OCI-M2 (cell line): ENCODE measurements at regions not wholly inside any gene's neighbourhood (a gene's known extent, or its start where the extent isn't known, plus 50 kb on each side); places are given as distances from the start of the nearest gene placed in this dataset.
"Not testable (repeated sequence)": the region's sequence is repeated elsewhere in the genome, so short reads cannot be mapped to it uniquely, and the experiment has no call there.

Experiments used
- DNase-seq: peaks from one replicate; lab custom pipeline; 2025; ENCODE audit not compliant: unreplicated experiment; lab: John Stamatoyannopoulos, UW

DNA sequence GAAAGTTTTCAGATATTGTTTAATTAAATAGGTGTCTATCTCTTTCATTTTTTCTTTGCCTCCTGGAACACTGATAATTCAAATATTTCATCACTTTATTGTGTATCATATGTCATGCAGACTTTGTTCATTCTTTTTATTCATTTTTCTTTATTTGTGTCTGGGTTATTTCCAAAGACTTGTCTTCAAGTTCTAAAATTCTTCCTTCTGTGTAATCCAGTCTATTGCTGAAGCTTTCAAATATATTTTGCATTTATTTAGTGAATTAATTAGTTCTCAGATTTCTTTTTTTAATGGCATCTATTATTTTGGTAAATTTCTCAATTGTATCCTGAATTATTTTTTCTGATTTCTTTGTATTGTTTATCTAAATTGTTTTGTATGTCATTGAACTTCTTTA is 70.1 kb downstream of the ZNF330 start:
- DNase-seq, result no peak

DNA sequence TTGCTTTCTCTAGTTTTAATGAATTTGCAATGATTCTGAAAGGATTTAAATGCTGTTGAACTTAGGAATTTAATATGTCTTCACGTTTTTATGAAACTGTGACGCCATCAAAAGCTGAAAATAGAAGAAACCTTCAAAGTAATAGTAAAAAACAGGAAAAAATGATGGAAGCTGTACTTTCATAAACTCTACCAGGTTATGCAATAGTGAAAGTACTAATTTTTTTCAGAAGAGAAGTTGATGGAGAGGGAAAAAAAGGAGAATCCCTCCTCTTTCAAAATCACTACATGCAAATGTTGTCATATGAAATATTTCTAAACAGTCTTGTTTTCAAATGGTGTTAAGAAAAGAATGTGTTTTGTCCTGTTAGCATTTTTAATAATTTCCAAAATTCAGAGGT is 73.6 kb downstream of the ZNF330 start:
- DNase-seq, result no peak

DNA sequence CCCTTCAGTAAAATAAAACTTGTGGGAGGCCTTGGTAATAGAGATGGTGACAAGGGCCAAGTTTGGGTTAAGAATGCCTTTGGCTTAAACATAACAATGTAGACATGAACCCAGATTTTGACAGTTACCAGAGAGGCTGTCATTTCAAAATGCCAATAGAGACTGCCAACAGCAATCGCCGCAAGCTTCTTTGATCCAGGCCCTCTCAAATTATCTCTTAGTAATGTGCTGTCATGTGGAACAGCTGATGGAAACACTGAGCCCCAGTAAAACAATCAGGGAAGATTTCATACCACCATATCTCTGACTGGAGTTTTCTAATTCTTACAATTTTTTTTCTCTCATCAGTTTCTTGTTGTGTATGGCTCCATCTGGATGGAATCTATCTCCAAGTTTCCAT is 80.5 kb downstream of the ZNF330 start:
- DNase-seq, result no peak

DNA sequence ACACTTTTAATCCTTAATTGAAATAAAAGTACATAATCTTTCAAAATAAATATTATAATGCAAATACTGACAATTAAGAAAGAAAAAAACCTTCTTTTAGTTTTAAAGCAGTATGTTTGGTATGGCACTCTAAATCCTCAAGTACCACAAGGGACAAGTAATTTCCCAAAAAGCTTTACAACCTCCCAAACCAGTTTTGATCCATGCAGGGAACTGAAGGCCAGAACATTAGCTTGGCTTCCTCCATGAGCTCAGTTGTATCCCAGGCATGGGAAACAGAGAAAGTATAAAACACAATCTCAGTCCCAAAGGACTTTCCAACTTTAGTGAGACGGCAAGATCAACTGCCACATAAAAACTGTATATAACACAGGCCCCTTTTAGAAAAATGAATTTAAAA is 82.2 kb downstream of the ZNF330 start:
- DNase-seq, result no peak

DNA sequence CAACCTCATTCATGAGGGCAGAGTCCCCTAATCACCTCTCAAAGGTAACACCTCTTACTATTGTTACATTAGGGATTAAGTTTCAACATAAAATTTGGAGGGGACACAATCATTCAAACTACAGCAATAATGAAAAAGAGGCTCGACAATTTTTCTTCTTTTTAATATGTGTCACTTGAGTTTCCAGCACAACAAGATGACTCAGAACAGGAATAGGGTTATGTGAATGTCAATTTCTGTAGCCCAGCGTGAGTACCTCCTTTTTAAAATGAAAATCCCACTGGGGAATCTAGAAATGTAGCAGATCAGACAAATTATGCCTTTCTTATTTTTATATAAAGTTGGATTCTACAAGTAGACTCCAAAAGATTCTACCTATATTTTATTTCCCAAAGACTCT is 83.7 kb downstream of the ZNF330 start:
- DNase-seq, result no peak

DNA sequence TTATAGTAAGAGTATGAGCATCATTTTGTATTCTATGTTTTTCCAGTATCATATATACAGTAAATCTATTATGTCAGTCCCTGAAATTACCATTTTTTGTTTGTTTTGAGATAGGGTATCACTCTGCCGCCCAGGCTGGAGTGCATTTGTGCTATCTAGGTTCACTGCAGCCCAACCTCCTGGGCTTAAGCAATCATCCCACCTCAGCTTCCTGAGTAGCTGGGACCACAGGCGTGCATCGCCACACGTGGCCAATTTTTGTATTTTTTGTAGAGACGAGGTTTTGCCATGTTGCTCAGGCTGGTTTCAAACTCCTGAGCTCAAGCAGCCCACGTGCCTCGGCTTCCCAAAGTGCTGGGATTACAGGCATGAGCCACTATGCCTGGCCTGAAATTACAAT is 85.6 kb downstream of the ZNF330 start:
- DNase-seq, result no peak

DNA sequence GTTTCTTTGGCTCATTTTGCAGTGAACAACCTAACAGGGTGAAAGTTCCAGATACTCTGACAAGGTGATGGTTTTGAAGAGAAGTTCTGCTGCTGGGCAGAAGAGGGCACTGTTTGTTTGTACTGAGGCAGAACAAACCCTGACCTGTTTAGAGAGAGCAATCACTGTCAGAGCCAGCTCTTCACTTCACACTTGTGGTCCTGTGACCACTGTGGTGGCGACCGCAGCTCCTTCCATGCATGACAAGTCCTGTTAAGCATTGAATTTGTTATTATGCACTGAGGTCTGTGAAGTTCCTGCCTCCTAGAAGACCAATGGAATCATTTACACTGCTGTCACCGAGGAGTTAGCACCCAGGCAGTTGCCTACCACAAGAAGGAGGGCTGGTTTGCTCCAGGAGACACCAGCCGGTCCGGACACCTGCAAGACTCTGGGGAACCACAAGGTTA is 86.6 kb downstream of the ZNF330 start:
- DNase-seq, result no peak

DNA sequence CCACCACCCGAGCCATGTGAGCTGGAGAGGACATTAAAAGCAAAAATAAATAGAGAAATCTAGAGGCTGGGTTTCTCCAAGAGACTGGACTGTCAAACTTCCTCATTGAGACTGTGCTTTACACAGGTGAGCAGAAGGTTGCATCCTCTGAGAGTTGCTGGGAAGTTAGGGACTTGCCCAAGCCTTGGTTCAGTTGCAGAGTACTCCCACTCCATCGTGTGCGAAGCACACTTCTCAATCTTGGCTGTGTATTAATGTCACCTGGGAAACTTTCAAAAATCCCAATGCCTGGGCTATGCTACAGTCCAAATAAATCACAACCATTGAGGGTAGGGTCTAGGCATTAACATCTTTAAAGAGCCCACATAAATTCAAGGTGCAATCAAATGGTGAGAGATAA is 89.2 kb downstream of the ZNF330 start:
- no peak for DNase-seq

DNA sequence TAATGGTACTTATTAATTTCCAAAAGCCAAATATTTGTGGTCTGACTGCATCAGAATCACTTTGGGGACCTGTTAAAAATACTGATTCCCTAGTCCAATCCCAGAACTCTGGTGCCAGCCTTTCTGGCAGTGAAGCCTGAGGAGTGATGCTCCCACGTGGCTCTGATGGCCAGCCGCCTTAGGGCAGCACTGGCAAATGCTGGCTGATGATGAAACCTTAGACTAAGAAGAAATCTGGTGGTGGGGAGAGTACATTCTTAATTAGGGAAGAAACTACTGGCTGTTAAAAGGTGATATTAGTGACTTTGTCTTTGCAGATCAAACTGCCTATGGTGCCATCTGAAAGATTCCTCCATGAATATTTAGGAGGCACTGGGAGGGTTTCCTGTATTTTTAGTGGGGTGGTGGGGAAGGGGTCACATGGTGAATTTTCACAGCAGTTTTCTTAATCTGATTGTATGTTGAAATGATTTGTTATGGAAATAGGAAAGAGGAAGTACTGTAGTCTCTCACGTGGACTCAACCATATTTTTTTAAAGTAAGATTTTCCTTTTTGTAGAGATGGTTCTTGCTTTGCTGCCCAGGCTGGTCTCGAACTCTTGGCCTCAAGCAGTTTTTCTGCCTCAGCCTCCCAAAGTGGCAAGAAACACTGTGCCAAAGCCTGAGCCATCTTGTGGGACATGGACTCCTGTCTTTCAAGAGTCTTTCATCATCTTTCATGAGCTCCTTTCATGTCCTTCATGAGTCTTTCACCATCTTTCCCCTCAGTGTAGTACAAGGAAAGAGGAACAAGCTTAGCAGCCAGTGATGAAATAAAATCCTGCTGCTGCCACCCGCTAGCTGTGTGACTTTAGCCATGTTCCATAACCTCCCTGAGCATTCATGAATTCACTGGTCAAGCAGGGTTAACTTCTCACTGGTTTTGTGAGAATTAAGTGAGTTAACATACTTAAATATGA is 90.8 kb downstream of the ZNF330 start:
- no peak for DNase-seq

DNA sequence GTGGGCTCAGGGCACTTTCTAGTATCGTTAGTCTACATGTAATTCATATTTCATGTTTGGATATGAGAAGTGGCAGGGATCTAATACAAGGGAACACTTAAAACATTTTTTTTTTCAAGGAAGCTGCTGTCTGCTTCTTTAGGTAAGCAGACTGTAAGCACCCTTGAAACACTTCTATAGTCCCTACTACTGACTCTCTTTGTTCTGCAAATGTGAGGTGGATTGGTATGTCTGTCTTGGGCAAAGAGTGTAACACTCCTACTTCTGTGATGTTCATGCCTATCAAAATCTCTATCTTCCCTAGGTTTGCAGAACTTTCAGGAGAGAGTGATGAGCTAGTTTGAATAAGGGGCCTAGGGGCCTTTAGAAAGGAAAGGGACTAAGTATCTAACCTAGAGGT is 93.9 kb downstream of the ZNF330 start:
- no peak for DNase-seq

DNA sequence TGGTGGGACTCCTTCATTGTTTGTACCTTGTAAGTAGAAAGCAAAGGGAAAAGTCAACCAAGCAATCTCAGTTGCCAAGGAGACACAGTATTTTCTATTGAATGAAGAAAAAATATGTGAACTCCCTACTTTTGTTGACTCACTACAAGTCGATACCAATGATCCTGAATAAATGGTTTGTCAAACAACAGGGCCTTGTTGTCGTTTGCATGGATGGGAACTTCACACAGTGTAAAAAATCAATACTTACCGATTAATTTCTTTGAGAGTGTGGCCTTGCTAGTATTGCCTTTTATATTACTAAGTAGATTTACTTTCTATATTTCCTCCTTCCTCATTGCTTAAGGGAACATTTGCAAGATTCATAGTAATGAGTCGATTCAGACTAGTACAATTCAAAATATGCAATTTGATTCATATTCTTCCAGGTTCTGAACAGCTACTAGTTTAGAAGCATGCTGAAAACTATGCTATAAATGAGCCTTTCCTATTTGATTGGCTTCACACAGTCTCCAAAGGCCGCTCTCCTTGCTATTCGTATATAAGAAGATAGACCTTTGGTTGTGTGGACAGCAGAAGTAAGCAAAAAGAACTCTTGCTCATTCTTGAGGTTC is 108.0 kb downstream of the ZNF330 start:
- no peak for DNase-seq

DNA sequence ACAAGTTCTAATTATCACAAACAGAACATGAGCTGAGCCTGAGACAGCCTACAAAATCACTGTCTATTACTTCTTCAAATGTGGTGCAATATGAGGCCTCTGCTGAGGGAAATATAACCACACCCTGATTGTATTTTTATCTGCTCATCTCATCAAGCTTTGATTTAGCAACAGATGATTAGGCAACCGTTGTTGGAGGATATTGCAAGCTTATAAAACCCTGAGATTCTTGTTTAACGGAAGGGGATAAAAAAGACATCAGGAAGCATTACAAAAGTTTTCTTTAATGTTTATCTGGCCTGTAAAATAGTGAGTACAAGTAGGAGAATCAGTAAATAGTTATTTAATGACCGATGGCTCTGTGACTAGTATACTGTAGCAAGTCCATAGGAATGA is 108.5 kb downstream of the ZNF330 start:
- no peak for DNase-seq

DNA sequence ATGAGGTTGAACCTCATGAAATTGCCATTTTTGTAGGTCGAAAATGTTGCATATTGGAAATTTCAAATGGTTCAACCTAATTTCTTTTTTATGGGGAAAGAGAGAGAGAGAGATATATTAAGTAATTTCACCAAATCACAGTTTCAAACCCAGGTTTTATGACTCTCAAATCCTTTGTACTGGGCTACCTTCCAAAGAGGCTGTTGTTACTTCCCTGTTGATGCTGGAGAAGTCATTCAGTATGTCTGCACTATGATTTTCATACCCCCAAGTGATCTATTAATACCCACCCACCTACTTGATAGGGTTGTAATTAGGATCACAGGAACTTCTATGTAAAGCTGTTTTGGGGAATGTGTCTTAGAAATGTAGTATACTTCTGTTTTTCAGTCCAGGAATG is 109.9 kb downstream of the ZNF330 start:
- no peak for DNase-seq

DNA sequence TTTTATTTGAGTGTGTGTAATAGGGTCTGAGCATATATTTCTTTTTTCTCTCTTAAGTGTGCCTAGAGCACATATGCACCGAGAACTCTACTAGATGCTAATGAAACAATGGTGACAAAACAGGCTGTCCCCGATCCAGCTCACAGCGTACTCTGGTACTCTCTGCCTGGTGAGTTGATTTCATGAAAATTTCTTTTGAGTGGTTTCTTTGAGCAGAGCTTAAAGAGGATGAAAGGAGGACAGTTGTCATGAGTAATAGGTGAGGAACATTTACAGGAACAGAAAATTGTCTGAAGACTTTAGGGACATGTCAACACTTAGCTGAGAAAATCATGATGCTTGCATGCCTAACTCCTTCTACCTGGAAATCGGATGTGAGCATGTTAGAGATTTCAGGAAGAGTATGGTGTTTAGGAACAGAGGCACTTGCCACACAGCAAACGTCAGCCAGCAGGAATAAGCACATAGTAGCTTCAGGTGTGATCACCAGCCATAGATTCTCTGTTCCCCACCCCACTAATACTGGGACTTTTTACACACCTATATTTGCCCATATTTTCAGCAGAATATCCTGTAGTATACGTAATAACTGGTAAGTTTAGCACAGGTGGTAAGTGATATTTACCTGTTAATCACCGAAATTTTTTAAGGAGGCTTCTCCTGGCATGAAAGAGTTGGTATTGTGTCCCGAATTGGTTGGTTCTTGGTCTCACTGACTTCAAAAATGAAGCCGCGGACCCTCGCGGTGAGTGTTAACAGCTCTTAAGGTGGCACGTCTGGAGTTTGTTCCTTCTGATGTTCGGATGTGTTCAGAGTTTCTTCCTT is 111.1 kb downstream of the ZNF330 start:
- no peak for DNase-seq

DNA sequence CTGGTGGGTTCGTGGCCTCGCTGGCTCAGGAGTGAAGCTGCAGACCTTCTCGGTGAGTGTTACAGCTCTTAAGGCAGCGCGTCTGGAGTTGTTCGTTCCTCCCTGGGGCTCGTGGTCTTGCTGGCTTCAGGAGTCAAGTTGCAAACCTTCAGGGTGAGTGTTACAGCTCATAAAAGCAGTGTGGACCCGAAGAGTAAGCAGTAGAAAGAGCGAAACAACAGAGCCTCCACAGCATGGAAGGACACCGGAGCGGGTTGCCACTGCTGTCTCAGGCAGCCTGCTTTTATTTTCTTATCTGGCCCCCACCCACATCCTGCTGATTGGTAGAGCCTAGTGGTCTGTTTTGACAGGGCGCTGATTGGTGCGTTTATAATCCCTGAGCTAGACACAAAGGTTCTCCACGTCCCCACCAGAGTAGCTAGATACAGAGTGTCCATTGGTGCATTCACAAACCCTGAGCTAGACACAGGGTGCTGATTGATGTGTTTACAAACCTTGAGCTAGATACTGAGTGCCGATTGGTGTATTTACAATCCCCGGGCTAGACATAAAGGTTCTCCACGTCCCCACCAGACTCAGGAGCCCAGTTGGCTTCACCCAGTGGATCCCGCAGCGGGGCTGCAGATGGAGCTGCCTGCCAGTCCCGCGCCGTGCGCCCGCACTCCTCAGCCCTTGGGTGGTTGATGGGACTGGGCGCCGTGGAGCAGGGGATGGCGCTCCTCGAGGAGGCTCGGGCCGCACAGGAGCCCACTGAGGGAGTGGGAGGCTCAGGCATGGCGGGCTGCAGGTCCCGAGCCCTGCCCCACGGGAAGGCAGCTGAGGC is 111.9 kb downstream of the ZNF330 start:
- DNase-seq, result not testable (repeated sequence)

DNA sequence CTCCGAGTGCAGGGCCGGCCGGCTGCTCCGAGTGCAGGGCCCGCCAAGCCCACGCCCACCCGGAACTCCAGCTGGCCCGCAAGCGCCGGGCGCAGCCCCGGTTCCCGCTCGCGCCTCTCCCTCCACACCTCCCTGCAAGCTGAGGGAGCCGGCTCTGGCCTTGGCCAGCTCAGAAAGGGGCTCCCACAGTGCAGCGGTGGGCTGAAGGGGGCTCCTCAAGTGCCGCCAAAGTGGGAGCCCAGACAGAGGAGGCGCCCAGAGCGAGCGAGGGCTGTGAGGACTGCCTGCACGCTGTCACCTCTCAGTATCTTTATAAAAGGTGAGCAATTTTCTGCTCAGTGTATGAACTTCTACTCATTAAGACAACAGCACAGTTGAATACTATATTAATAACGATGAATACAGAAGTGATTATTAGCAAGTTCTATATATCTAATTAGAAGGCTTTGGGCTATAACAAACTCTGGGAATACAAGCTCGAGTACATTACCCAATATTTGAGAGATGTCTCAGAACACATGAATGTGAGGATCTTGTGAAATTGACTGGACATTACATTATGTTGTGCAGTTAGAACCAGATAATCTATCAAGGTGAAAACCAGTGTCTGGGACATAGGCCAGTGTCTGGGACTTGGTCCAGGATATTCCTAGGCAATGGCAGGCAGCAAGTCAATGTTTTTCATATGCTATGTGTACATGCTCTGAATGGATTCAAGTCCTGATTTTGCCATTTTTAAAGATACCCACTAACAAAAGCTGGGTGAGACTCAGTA is 112.9 kb downstream of the ZNF330 start:
- not testable (repeated sequence) for DNase-seq

DNA sequence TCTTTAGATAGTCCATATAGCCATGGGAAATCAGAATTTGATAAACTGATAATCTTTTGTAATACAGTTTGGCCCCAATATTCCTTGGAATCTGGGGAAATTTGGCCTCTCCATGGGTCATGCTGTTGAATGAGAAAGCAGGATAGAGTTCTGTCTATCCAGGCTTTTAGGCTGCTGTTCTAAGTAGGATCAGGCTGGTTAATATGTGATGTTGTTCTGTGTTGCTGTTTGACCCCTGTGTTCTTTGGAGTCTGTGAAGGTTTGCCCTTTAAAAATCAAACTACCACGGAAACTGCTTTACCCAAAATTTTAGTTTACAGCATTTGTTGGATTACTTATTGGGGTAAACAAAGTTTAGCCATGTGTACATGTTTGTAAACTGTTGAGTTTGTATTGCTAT is 114.5 kb downstream of the ZNF330 start:
- DNase-seq, result no peak

DNA sequence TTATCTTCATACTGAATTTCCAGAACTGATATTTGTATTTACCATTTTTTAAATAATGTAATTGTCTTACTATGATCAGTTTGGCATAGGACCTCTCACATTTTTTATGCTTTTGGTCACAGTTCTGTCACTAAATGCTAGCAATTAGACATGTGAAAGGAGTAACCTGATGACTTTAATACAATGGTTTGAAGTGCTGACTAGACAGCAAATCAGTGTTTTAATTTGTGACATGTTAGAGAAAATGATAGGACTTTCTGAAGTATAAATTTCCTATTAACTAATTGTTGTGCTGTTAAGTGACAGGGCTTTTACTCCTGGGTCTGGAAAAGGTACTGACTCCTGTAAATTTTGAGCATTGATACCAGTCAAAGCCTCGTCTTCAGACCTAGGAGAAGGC is 117.5 kb downstream of the ZNF330 start:
- DNase-seq, result no peak

DNA sequence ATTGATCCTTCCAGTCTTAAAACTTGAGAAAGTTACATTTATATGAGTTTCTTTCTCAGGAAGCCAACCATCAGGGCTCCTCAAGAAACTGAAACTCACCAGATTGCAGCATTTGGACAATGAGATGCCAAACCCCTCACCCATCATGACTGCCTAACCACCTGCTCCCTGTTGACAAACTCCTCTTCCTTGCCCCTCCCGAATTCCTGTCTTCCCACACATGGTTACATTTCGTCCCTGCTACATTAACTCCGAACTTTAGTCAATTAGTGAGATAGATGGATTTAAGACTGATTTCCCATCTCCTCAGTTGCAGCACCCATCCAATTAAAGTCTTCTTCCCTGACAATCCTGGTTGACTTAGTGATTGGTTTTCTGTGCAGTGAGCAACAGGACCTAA is 118.7 kb downstream of the ZNF330 start:
- no peak for DNase-seq

DNA sequence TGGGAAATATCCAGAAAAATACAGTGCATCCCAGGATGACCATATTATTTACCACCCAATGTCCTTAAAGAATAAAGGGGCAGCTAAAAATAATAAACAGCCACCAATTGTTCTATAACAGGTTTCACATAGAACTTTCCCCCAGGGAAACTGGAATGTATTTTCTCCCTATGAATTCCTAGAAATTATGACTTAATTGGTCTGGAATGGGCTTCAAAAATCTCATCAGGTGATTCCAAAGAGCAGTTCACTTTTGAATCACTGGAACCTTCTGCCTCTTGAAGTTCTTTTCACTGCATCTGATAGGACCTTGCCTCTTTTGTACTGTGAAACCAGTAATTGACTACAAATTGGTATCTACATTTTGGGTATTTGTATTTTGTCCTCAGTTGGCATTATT is 119.3 kb downstream of the ZNF330 start:
- no peak for DNase-seq
